OCI-LY1 (cell line): ENCODE measurements at regions not wholly inside any gene's neighbourhood (a gene's known extent, or its start where the extent isn't known, plus 50 kb on each side); places are given as distances from the start of the nearest gene placed in this dataset.

Source experiments
- H2AFZ ChIP-seq: fragments of 200-600 bp; sonication (generic), shearing (Covaris generic); 2 replicates; pipeline ENCODE4 v1.6.0; 2014; ENCODE audit warnings: antibody characterized with exemption, mild to moderate bottlenecking, low read length
- H3F3A ChIP-seq: fragments of 200-600 bp; sonication (generic), shearing (Covaris generic); 2 replicates; pipeline ENCODE4 v1.6.0; 2014; ENCODE audit warnings: mild to moderate bottlenecking, antibody characterized with exemption, low read length, moderate library complexity; ENCODE audit not compliant: insufficient read depth
- H3K27ac ChIP-seq: fragments of 200-600 bp; sonication (generic); 2 replicates; pipeline ENCODE4 v1.5.1; 2014; ENCODE audit warnings: low read length, mixed run types, mild to moderate bottlenecking, low read depth; ENCODE audit not compliant: poor library complexity, severe bottlenecking
- H3K27me3 ChIP-seq: fragments of 200-600 bp; sonication (generic); 2 replicates; pipeline ENCODE4 v1.6.0; 2014; ENCODE audit warnings: antibody characterized with exemption, mild to moderate bottlenecking, low read length, moderate library complexity; ENCODE audit not compliant: insufficient read depth
- H3K36me3 ChIP-seq: fragments of 200-600 bp; sonication (generic); 2 replicates; pipeline ENCODE4 v1.6.1; 2014; ENCODE audit warnings: mild to moderate bottlenecking, antibody characterized with exemption, low read length, moderate library complexity, mixed read lengths; ENCODE audit not compliant: insufficient read depth
- H3K4me1 ChIP-seq: fragments of 200-600 bp; sonication (generic); 2 replicates; pipeline ENCODE4 v1.5.1; 2014; ENCODE audit warnings: mild to moderate bottlenecking, low read length, moderate library complexity; ENCODE audit not compliant: insufficient read depth, severe bottlenecking
- H3K4me2 ChIP-seq: fragments of 200-600 bp; sonication (generic), shearing (Covaris generic); 2 replicates; pipeline ENCODE4 v1.6.1; 2014; ENCODE audit warnings: low read length
- H3K4me3 ChIP-seq: fragments of 200-600 bp; sonication (generic); 2 replicates; pipeline ENCODE4 v1.5.1; 2014; ENCODE audit warnings: low read length, low read depth, mild to moderate bottlenecking, mixed read lengths; ENCODE audit not compliant: poor library complexity, severe bottlenecking
- H3K79me2 ChIP-seq: fragments of 200-600 bp; shearing (Covaris generic); 2 replicates; pipeline ENCODE4 v1.6.1; 2016; ENCODE audit warnings: mixed run types, low read length, mixed read lengths; ENCODE audit not compliant: insufficient read depth
- H3K9ac ChIP-seq: fragments of 200-600 bp; sonication (generic), shearing (Covaris generic); 2 replicates; pipeline ENCODE4 v1.6.1; 2014; ENCODE audit warnings: mild to moderate bottlenecking, low read length, mixed read lengths
- H3K9me2 ChIP-seq: fragments of 200-600 bp; sonication (generic), shearing (Covaris generic); 2 replicates; pipeline ENCODE4 v1.6.1; 2014; ENCODE audit warnings: low read depth, mild to moderate bottlenecking, low read length, mixed read lengths
- H3K9me3 ChIP-seq: fragments of 200-600 bp; shearing (Covaris generic); 2 replicates; pipeline ENCODE4 v1.6.1; 2014; ENCODE audit warnings: low read length, mixed read lengths
- H4K20me1 ChIP-seq: fragments of 200-600 bp; sonication (generic), shearing (Covaris generic); 2 replicates; pipeline ENCODE4 v1.6.0; 2016; ENCODE audit warnings: mild to moderate bottlenecking, low read length; ENCODE audit not compliant: insufficient read depth
- CTCF ChIP-seq: fragments of 200-600 bp; sonication (generic), shearing (Covaris generic); IDR thresholded peaks from 2 replicates; pipeline ENCODE4 v1.5.1; 2017; ENCODE audit warnings: mild to moderate bottlenecking, antibody characterized with exemption, low read length, moderate library complexity, mixed read lengths
- EZH2 ChIP-seq: fragments of 200-600 bp; sonication (generic), shearing (Covaris generic); IDR thresholded peaks from 2 replicates; pipeline ENCODE4 v1.8.0; 2017; ENCODE audit warnings: borderline replicate concordance, mixed run types, mild to moderate bottlenecking, antibody characterized with exemption, low read length, moderate library complexity, mixed read lengths

GRCh38 chr17:69783865-69784264 is 291.2 kb upstream of the KCNJ16 start:
- H2AFZ ChIP-seq = no peak overlapping the region
- no peaks in the 10 kb centered on the region for H4K20me1 ChIP-seq
- no peaks in the 10 kb centered on the region for H3K27me3 ChIP-seq
- H3K9me3 ChIP-seq = no peaks in the 10 kb centered on the region
- no peak overlapping the region for H3K27ac ChIP-seq
- no peak for TF ChIP-seq EZH2
- no peaks in the 10 kb centered on the region for H3K36me3 ChIP-seq
- H3K9ac ChIP-seq = no peak overlapping the region
- no peak overlapping the region for H3K4me2 ChIP-seq
- H3K79me2 ChIP-seq = no peaks in the 10 kb centered on the region
- no peaks in the 10 kb centered on the region for H3F3A ChIP-seq
- no peaks in the 10 kb centered on the region for H3K9me2 ChIP-seq
- H3K4me1 ChIP-seq = no peaks in the 10 kb centered on the region
- H3K4me3 ChIP-seq = no peak overlapping the region

GRCh38 chr17:69788957-69789356 is 286.1 kb upstream of the KCNJ16 start:
- Histone ChIP-seq H3K4me1 (no peaks in the 10 kb centered on the region), H3K9me3 (no peaks in the 10 kb centered on the region), H3K4me2 (no peak overlapping the region), H3K36me3 (no peaks in the 10 kb centered on the region), H3K9ac (no peak overlapping the region), H3K27ac (no peak overlapping the region), H4K20me1 (no peaks in the 10 kb centered on the region), H3K79me2 (no peaks in the 10 kb centered on the region), H3K27me3 (no peaks in the 10 kb centered on the region), H3F3A (no peaks in the 10 kb centered on the region), H3K9me2 (no peaks in the 10 kb centered on the region), H3K4me3 (no peak overlapping the region), H2AFZ (no peak overlapping the region)
- TF ChIP-seq CTCF (no peak), EZH2 (no peak)

- Histone ChIP-seq H2AFZ (no peak overlapping the region), H3K9me2 (no peaks in the 10 kb centered on the region), H3K27ac (no peak overlapping the region), H3F3A (no peaks in the 10 kb centered on the region), H3K9me3 (no peaks in the 10 kb centered on the region), H3K36me3 (no peaks in the 10 kb centered on the region), H3K4me1 (no peaks in the 10 kb centered on the region), H3K9ac (no peak overlapping the region), H3K4me2 (no peak overlapping the region), H3K4me3 (no peak overlapping the region), H4K20me1 (no peaks in the 10 kb centered on the region), H3K79me2 (no peaks in the 10 kb centered on the region), H3K27me3 (no peaks in the 10 kb centered on the region)
- TF ChIP-seq CTCF (no peak), EZH2 (no peak)
These were observed 278.9 kb upstream of the KCNJ16 start for GRCh38 chr17:69796078-69796477.

- no peaks in the 10 kb centered on the region for H3K27me3 ChIP-seq
- H2AFZ ChIP-seq = no peak overlapping the region
- H3F3A ChIP-seq = no peaks in the 10 kb centered on the region
These were observed 274.2 kb upstream of the KCNJ16 start for GRCh38 chr17:69800870-69801269.

More at GRCh38 chr17:69800870-69801269, 274.2 kb upstream of the KCNJ16 start:
- Histone ChIP-seq H3K36me3 (no peaks in the 10 kb centered on the region), H3K9me2 (no peaks in the 10 kb centered on the region), H3K4me1 (no peaks in the 10 kb centered on the region), H3K79me2 (no peaks in the 10 kb centered on the region), H3K4me2 (no peak overlapping the region), H3K27ac (no peak overlapping the region), H4K20me1 (no peaks in the 10 kb centered on the region), H3K9ac (no peak overlapping the region), H3K9me3 (peaks cover 3% of the 10 kb centered on the region; the same call in 1 of the 2 replicates), H3K4me3 (no peak overlapping the region)
- TF ChIP-seq CTCF (no peak), EZH2 (no peak)
